Esophagus muscularis mucosa (tissue), 3 donors: ENCODE measurements at regions not wholly inside any gene's neighbourhood (a gene's known extent, or its start where the extent isn't known, plus 50 kb on each side); places are given as distances from the start of the nearest gene placed in this dataset.

ENCODE experiments used
- CTCF ChIP-seq, 3 experiments: fragments of 200-600 bp in 2 of 3; fragments of 450-650 bp in 1 of 3; sonication (generic) in 2 of 3; IDR thresholded peaks; one replicate each; pipeline ENCODE4 v1.5.1; 2017 to 2019; ENCODE audit warnings: antibody characterized with exemption in 3 of 3, mild to moderate bottlenecking in 2 of 3, moderate library complexity in 1 of 3
- POLR2A ChIP-seq: fragments of 450-650 bp; IDR thresholded peaks from one replicate; pipeline ENCODE4 v1.6.1; 2017; ENCODE audit warnings: antibody characterized with exemption, moderate library complexity, mild to moderate bottlenecking, low read depth

GRCh38 chr5:42302186-42302585, 121.1 kb upstream of the GHR start:
- TF ChIP-seq POLR2A (no peak), CTCF (IDR thresholded peaks at IDR 0.05) (no peak)
